GM23248 (cell line): ENCODE measurements at regions not wholly inside any gene's neighbourhood (a gene's known extent, or its start where the extent isn't known, plus 50 kb on each side); places are given as distances from the start of the nearest gene placed in this dataset.

Source experiments
- DNase-seq: peaks from one replicate; pipeline ENCODE4 v3.0.0-alpha.2; 2015
- H2AFZ ChIP-seq: fragments of 200-600 bp; sonication (generic); 2 replicates; pipeline ENCODE4 v1.6.1; 2016; ENCODE audit warnings: antibody characterized with exemption
- H3F3A ChIP-seq: fragments of 200-600 bp; sonication (generic); 2 replicates; pipeline ENCODE4 v1.6.1; 2016; ENCODE audit warnings: mild to moderate bottlenecking, antibody characterized with exemption, mixed run types; ENCODE audit not compliant: insufficient read depth
- H3K27ac ChIP-seq: fragments of 200-600 bp; sonication (generic); 2 replicates; pipeline ENCODE4 v1.5.1; 2016; ENCODE audit warnings: mild to moderate bottlenecking
- H3K27me3 ChIP-seq: fragments of 200-600 bp; sonication (generic); replicated peaks from 2 replicates; pipeline ENCODE4 v1.6.1; 2016; ENCODE audit warnings: mild to moderate bottlenecking; ENCODE audit not compliant: insufficient read depth
- H3K36me3 ChIP-seq: fragments of 200-600 bp; sonication (generic); 2 replicates; pipeline ENCODE4 v1.6.1; 2016; ENCODE audit warnings: low read depth, mild to moderate bottlenecking
- H3K4me1 ChIP-seq: fragments of 200-600 bp; sonication (generic); 2 replicates; pipeline ENCODE4 v1.6.1; 2016; ENCODE audit warnings: mild to moderate bottlenecking; ENCODE audit not compliant: insufficient read depth
- H3K4me2 ChIP-seq: fragments of 200-600 bp; sonication (generic); one replicate; pipeline ENCODE4 v1.6.1; 2016; ENCODE audit warnings: mild to moderate bottlenecking; ENCODE audit not compliant: unreplicated experiment
- H3K4me3 ChIP-seq: fragments of 200-600 bp; sonication (generic); 2 replicates; pipeline ENCODE4 v1.5.1; 2016; ENCODE audit warnings: mild to moderate bottlenecking
- H3K79me2 ChIP-seq: fragments of 200-600 bp; sonication (generic); 2 replicates; pipeline ENCODE4 v1.6.1; 2016; ENCODE audit warnings: mild to moderate bottlenecking; ENCODE audit not compliant: insufficient read depth
- H3K9ac ChIP-seq: fragments of 200-600 bp; sonication (generic); 2 replicates; pipeline ENCODE4 v1.6.1; 2016; ENCODE audit warnings: mild to moderate bottlenecking
- H3K9me2 ChIP-seq: fragments of 200-600 bp; sonication (generic); 2 replicates; pipeline ENCODE4 v1.6.1; 2016; ENCODE audit warnings: mixed run types, mild to moderate bottlenecking, moderate library complexity; ENCODE audit not compliant: insufficient read depth
- H3K9me3 ChIP-seq: fragments of 200-600 bp; sonication (generic); one replicate; pipeline ENCODE4 v1.6.1; 2017; ENCODE audit warnings: low read depth
- H4K20me1 ChIP-seq: fragments of 200-600 bp; sonication (generic); 2 replicates; pipeline ENCODE4 v1.6.0; 2016; ENCODE audit not compliant: insufficient read depth
- EZH2 ChIP-seq: fragments of 200-600 bp; sonication (generic); IDR thresholded peaks from 2 replicates; pipeline ENCODE4 v1.6.1; 2018; ENCODE audit warnings: antibody characterized with exemption, mild to moderate bottlenecking; ENCODE audit not compliant: insufficient read depth, poor library complexity, severe bottlenecking
- EZH2phosphoT487 ChIP-seq: fragments of 200-600 bp; sonication (generic); IDR thresholded peaks from 2 replicates; pipeline ENCODE4 v1.6.1; 2018; ENCODE audit warnings: antibody characterized with exemption, moderate library complexity, mild to moderate bottlenecking, low read depth; ENCODE audit not compliant: insufficient read depth
- WGBS, 2 experiments: methylation state at CpG; one replicate each; pipeline ENCODE4 v1.1.6; 2015 to 2017; ENCODE audit warnings: low lambda C conversion rate in 2 of 2, low coverage in 1 of 2; ENCODE audit errors: missing lambda C conversion rate in 2 of 2; 5-methylcytosine and 5-hydroxymethylcytosine counted together
- in situ Hi-C: fragments of 300-500 bp; cut with MboI; formaldehyde crosslinking; loops from 2 replicates; pipeline ENCODE4 v1.15.0; 2020

GRCh38 chr9:85115473-85115872 is 445.9 kb downstream of the NTRK2 start:
- no peaks in the 10 kb centered on the region for H3K36me3 ChIP-seq
- no peak overlapping the region for H3K27ac ChIP-seq
- in situ Hi-C loops, result no loop called here
- no peaks in the 10 kb centered on the region for H3F3A ChIP-seq
- no peak for TF ChIP-seq EZH2
- TF ChIP-seq EZH2phosphoT487, result no peak
- no peak overlapping the region for H3K9ac ChIP-seq
- H3K4me3 ChIP-seq, result no peak overlapping the region
- no peaks in the 10 kb centered on the region for H3K4me1 ChIP-seq
- H4K20me1 ChIP-seq, result no peaks in the 10 kb centered on the region
- 34 to 44% methylated on average over 2 of the region's 2 CpGs for WGBS, 2 experiments
- H3K9me3 ChIP-seq, result no peaks in the 10 kb centered on the region
- H3K27me3 ChIP-seq, result no peaks in the 10 kb centered on the region; the same call in 1 of the 2 replicates
- DNase-seq, result no peak
- H2AFZ ChIP-seq, result no peak overlapping the region
- no peaks in the 10 kb centered on the region for H3K9me2 ChIP-seq
- no peak overlapping the region for H3K4me2 ChIP-seq
- H3K79me2 ChIP-seq, result no peaks in the 10 kb centered on the region

DNA sequence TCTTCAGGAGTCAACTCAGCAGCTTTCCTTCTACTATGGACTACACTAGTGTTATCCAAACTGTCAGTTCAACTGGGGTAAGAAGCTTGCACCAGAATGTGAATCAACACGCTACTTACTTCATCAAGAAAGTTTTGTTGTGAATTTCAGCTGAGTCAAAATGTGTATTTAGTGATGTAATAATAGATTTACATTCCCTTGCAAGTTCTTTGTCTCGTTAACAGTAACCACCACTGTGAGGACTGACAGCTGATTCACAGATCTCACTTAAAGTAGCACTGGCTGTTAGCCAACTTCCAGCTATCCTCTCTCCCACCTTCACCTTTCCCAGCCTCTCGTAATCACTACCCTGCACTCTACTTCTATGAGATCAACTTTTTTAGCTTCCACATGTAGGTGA is 445.3 kb downstream of the NTRK2 start:
- in situ Hi-C loops, result no loop called here
- no peak overlapping the region for H2AFZ ChIP-seq
- no peak overlapping the region for H3K9ac ChIP-seq
- 62% methylated on average over 3 of the region's 3 CpGs for WGBS, 2 experiments
- H3K79me2 ChIP-seq, result no peaks in the 10 kb centered on the region
- no peaks in the 10 kb centered on the region; the same call in 1 of the 2 replicates for H3K27me3 ChIP-seq
- no peaks in the 10 kb centered on the region for H3F3A ChIP-seq
- H3K27ac ChIP-seq, result no peak overlapping the region
- H3K4me3 ChIP-seq, result no peak overlapping the region
- TF ChIP-seq EZH2phosphoT487, result no peak
- TF ChIP-seq EZH2, result no peak
- H3K9me2 ChIP-seq, result no peaks in the 10 kb centered on the region
- no peaks in the 10 kb centered on the region for H4K20me1 ChIP-seq
- H3K36me3 ChIP-seq, result no peaks in the 10 kb centered on the region
- DNase-seq, result no peak
- no peaks in the 10 kb centered on the region for H3K9me3 ChIP-seq
- no peak overlapping the region for H3K4me2 ChIP-seq
- no peaks in the 10 kb centered on the region for H3K4me1 ChIP-seq

GRCh38 chr9:85112933-85113418 is 443.4 kb downstream of the NTRK2 start:
- H3F3A ChIP-seq, result no peaks in the 10 kb centered on the region
- WGBS, 2 experiments, result 34 to 44% methylated on average over 6 of the region's 6 CpGs
- no peaks in the 10 kb centered on the region for H3K79me2 ChIP-seq
- H3K4me3 ChIP-seq, result no peak overlapping the region
- TF ChIP-seq EZH2phosphoT487 (no peak), EZH2 (no peak)
- 0 out of 2 replicates have a peak, but pooled peaks cover 4% of the 10 kb centered on the region for H3K27me3 ChIP-seq
- no peaks in the 10 kb centered on the region for H3K9me2 ChIP-seq
- no peak overlapping the region for H3K9ac ChIP-seq
- no peaks in the 10 kb centered on the region for H3K9me3 ChIP-seq
- H4K20me1 ChIP-seq, result no peaks in the 10 kb centered on the region
- H2AFZ ChIP-seq, result no peak overlapping the region
- no peak overlapping the region for H3K4me2 ChIP-seq
- H3K27ac ChIP-seq, result no peak overlapping the region
- H3K36me3 ChIP-seq, result no peaks in the 10 kb centered on the region
- DNase-seq, result no peak
- H3K4me1 ChIP-seq, result no peaks in the 10 kb centered on the region
- in situ Hi-C loops, result no loop called here

DNA sequence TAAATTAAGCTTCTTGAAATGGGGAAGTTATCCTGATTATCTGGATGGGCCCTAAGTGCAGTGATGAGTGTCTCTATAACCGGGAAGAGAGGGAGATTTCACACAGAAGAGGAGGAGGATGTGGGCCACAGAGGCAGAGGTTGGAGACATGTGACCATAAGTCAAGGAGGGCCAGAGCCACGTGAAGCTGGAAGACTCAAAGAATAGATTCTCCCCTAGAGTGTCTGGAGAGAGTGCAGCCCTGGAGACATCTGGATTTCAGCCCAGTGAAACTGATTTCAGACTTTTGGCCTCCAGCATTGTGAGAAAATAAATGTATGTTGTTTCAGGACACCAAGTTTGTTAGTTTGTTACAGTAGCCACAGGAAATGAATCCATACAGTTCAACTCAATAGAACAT is 442.9 kb downstream of the NTRK2 start:
- Histone ChIP-seq H3K4me3 (no peak overlapping the region), H3K4me2 (no peak overlapping the region), H3K27ac (no peak overlapping the region), H3K9me3 (no peaks in the 10 kb centered on the region), H3K4me1 (no peaks in the 10 kb centered on the region), H3F3A (no peaks in the 10 kb centered on the region), H3K9ac (no peak overlapping the region), H3K36me3 (no peaks in the 10 kb centered on the region), H2AFZ (no peak overlapping the region), H3K79me2 (no peaks in the 10 kb centered on the region), H3K9me2 (no peaks in the 10 kb centered on the region), H4K20me1 (no peaks in the 10 kb centered on the region), H3K27me3 (0 out of 2 replicates have a peak, but pooled peaks cover 4% of the 10 kb centered on the region)
- TF ChIP-seq EZH2phosphoT487, result no peak
- no peak for TF ChIP-seq EZH2
- 31 to 33% methylated on average over 2 of the region's 2 CpGs for WGBS, 2 experiments
- in situ Hi-C loops, result no loop called here
- DNase-seq, result no peak

DNA sequence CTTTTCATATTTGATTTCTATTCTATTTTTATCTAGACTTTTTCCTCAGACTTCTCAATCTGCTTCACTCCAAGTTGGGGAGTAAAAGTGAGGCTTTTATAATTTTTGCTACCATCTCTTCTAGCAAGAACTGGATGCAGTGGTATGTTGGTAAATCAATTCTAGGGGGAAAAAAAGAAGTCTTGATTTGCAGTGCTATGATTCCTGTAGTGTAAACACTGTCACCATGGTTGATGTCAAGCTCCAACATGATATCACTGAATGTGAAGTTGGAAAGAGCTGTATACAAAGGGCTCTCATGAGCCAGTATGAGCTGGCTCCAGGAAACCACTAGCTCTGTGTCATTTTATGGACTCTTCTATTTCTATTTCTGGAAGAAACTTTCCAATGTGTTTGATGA is 439.2 kb downstream of the NTRK2 start:
- Histone ChIP-seq H3K79me2 (no peaks in the 10 kb centered on the region), H3K4me3 (no peak overlapping the region), H3F3A (no peaks in the 10 kb centered on the region), H3K4me2 (no peak overlapping the region), H2AFZ (no peak overlapping the region), H3K9me3 (no peaks in the 10 kb centered on the region), H3K27ac (no peak overlapping the region), H3K4me1 (no peaks in the 10 kb centered on the region), H3K9ac (no peak overlapping the region), H3K36me3 (no peaks in the 10 kb centered on the region), H4K20me1 (no peaks in the 10 kb centered on the region), H3K27me3 (0 out of 2 replicates have a peak, but pooled peaks cover 4% of the 10 kb centered on the region), H3K9me2 (no peaks in the 10 kb centered on the region)
- no peak for TF ChIP-seq EZH2
- TF ChIP-seq EZH2phosphoT487, result no peak
- DNase-seq, result no peak
- in situ Hi-C loops, result no loop called here
